H1 (cell line): ENCODE measurements at regions not wholly inside any gene's neighbourhood (a gene's known extent, or its start where the extent isn't known, plus 50 kb on each side); places are given as distances from the start of the nearest gene placed in this dataset.
A peak's percentile ranks its signal among the peaks of the same experiment; 100 is the strongest.

Source experiments
- CTCF ChIA-PET: fragments of 300-600 bp; sonication (Branson Sonifier 250); formaldehyde crosslinking; loops from one replicate; lab custom pipeline; 2021; ENCODE audit not compliant: partially characterized antibody; lab: Charles Lee
- POLR2A ChIA-PET: fragments of 300-600 bp; sonication (Branson Sonifier 250); formaldehyde crosslinking; loops from one replicate; lab custom pipeline; 2021; ENCODE audit warnings: inconsistent platforms; ENCODE audit not compliant: partially characterized antibody; lab: Charles Lee
- DNase-seq, 2 experiments: peaks; one replicate each; pipeline versions ENCODE4 v3.0.0 to v3.0.0-alpha.2; 2010 to 2022; ENCODE audit warnings: low spot score in 2 of 2, low read depth in 1 of 2, mixed read lengths in 1 of 2
- FAIRE-seq: peaks from 2 replicates; lab custom pipeline; 2011; peaks lifted over from hg19 to GRCh38; lab: Jason Lieb, UNC
- H2AFZ ChIP-seq: 2 replicates; pipeline ENCODE4 v1.8.1; 2012; ENCODE audit warnings: low read length, inconsistent platforms
- H2AK5ac ChIP-seq: 2 replicates; pipeline ENCODE4 v1.6.1; 2013; ENCODE audit warnings: low read depth, low read length
- H2BK120ac ChIP-seq: replicated peaks from 2 replicates; pipeline ENCODE3; 2013; ENCODE audit warnings: low read depth, low read length, inconsistent platforms
- H2BK12ac ChIP-seq: 2 replicates; pipeline ENCODE4 v1.6.1; 2013; ENCODE audit warnings: low read depth, low read length
- H2BK15ac ChIP-seq: 2 replicates; pipeline ENCODE4 v1.6.1; 2013; ENCODE audit warnings: low read length
- H2BK20ac ChIP-seq: 2 replicates; pipeline ENCODE4 v1.6.1; 2013; ENCODE audit warnings: low read length
- H2BK5ac ChIP-seq: 2 replicates; pipeline ENCODE4 v1.6.1; 2013; ENCODE audit warnings: low read depth, low read length
- H3K14ac ChIP-seq: 2 replicates; pipeline ENCODE4 v1.6.1; 2013; ENCODE audit warnings: inconsistent platforms; ENCODE audit not compliant: insufficient read length
- H3K18ac ChIP-seq: 2 replicates; pipeline ENCODE4 v1.6.1; 2013; ENCODE audit warnings: low read length; ENCODE audit errors: extremely low read depth
- H3K23ac ChIP-seq: 2 replicates; pipeline ENCODE4 v1.6.1; 2013; ENCODE audit warnings: inconsistent platforms; ENCODE audit not compliant: insufficient read length
- H3K23me2 ChIP-seq: 2 replicates; pipeline ENCODE4 v1.6.1; 2013; ENCODE audit warnings: low read depth, low read length
- H3K27ac ChIP-seq: 2 replicates; pipeline ENCODE4 v1.6.1; 2011; ENCODE audit warnings: low read depth, low read length, inconsistent platforms
- H3K27me3 ChIP-seq, 4 experiments: replicated peaks in 1 of 4; 1 replicate in 1 of 4; 2 replicates in 3 of 4; pipeline versions ENCODE4 v1.6.1 to v1.8.1; 2011 to 2013; ENCODE audit warnings: low read length in 3 of 4, mild to moderate bottlenecking in 3 of 4, inconsistent platforms in 2 of 4, mixed read lengths in 2 of 4, moderate library complexity in 1 of 4; ENCODE audit not compliant: control insufficient read depth in 3 of 4, insufficient read depth in 3 of 4; ENCODE audit errors: extremely low read depth in 1 of 4
- H3K36me3 ChIP-seq, 4 experiments: 2 replicates each; pipeline versions ENCODE4 v1.6.1 to v1.8.1; 2011 to 2013; ENCODE audit warnings: mild to moderate bottlenecking in 4 of 4, low read length in 3 of 4, moderate library complexity in 2 of 4, control low read depth in 1 of 4, inconsistent platforms in 1 of 4; ENCODE audit not compliant: insufficient read depth in 4 of 4, control insufficient read depth in 2 of 4
- H3K4ac ChIP-seq: replicated peaks from 2 replicates; pipeline ENCODE3; 2013; ENCODE audit warnings: low read length, low read depth, mixed read lengths, inconsistent platforms; ENCODE audit not compliant: insufficient read length
- H3K4me1 ChIP-seq, 4 experiments: replicated peaks in 1 of 4; 1 replicate in 1 of 4; 2 replicates in 3 of 4; pipeline versions ENCODE4 v1.6.1 to v1.8.1; 2011 to 2013; ENCODE audit warnings: low read length in 3 of 4, inconsistent platforms in 2 of 4, mixed read lengths in 1 of 4; ENCODE audit not compliant: insufficient read depth in 4 of 4, control insufficient read depth in 3 of 4
- H3K4me2 ChIP-seq, 2 experiments: 2 replicates each; pipeline versions ENCODE4 v1.6.1 to v1.8.1; 2011 to 2013; ENCODE audit warnings: low read depth in 2 of 2, low read length in 2 of 2, control low read depth in 1 of 2, inconsistent platforms in 1 of 2, mild to moderate bottlenecking in 1 of 2; ENCODE audit not compliant: insufficient read depth in 1 of 2
- H3K4me3 ChIP-seq, 4 experiments: fragments of 200-600, 300-600 bp in 1 of 4; sonication (generic), shearing (Covaris generic), sonication (Bioruptor Twin) in 1 of 4; 2 replicates each; pipeline versions ENCODE4 v1.5.1 to v1.8.1; 2011 to 2016; ENCODE audit warnings: low read length in 4 of 4, low read depth in 3 of 4, control low read depth in 2 of 4, inconsistent platforms in 2 of 4, mild to moderate bottlenecking in 2 of 4, mixed read lengths in 1 of 4, moderate library complexity in 1 of 4; ENCODE audit not compliant: insufficient read depth in 2 of 4; ENCODE audit errors: extremely low read depth in 1 of 4
- H3K56ac ChIP-seq: replicated peaks from 2 replicates; pipeline ENCODE3; 2013; ENCODE audit warnings: low read depth, mild to moderate bottlenecking, mixed read lengths, low read length, inconsistent platforms; ENCODE audit not compliant: insufficient read length
- H3K79me1 ChIP-seq: 2 replicates; pipeline ENCODE4 v1.6.1; 2013; ENCODE audit warnings: low read depth, low read length, control low read depth
- H3K79me2 ChIP-seq, 2 experiments: 2 replicates each; pipeline versions ENCODE4 v1.6.1 to v1.8.1; 2012 to 2013; ENCODE audit warnings: low read length in 2 of 2, mild to moderate bottlenecking in 2 of 2, inconsistent platforms in 1 of 2; ENCODE audit not compliant: insufficient read depth in 2 of 2, control insufficient read depth in 1 of 2
- H3K9ac ChIP-seq, 4 experiments: replicated peaks in 1 of 4; 1 replicate in 1 of 4; 2 replicates in 3 of 4; pipeline versions ENCODE4 v1.6.1 to v1.8.1; 2011 to 2013; ENCODE audit warnings: low read depth in 3 of 4, low read length in 3 of 4, control low read depth in 2 of 4, mild to moderate bottlenecking in 2 of 4, moderate library complexity in 2 of 4, inconsistent platforms in 1 of 4; ENCODE audit errors: extremely low read depth in 1 of 4
- H3K9me3 ChIP-seq, 2 experiments: 2 replicates each; pipeline versions ENCODE4 v1.6.1 to v1.8.1; 2012 to 2013; ENCODE audit warnings: mild to moderate bottlenecking in 2 of 2, moderate library complexity in 2 of 2, control low read depth in 1 of 2, inconsistent platforms in 1 of 2, low read depth in 1 of 2, low read length in 1 of 2, mixed read lengths in 1 of 2; ENCODE audit not compliant: insufficient read depth in 2 of 2
- H4K20me1 ChIP-seq, 2 experiments: replicated peaks in 1 of 2; 2 replicates each; pipeline versions ENCODE3 to v1.8.1; 2011 to 2013; ENCODE audit warnings: inconsistent platforms in 2 of 2, low read length in 2 of 2, mild to moderate bottlenecking in 1 of 2; ENCODE audit not compliant: insufficient read depth in 2 of 2, control insufficient read depth in 1 of 2
- H4K5ac ChIP-seq: 2 replicates; pipeline ENCODE4 v1.6.1; 2013; ENCODE audit warnings: low read length, low read depth, mixed read lengths, inconsistent platforms; ENCODE audit not compliant: insufficient read length
- H4K8ac ChIP-seq: 2 replicates; pipeline ENCODE4 v1.8.0; 2013; ENCODE audit warnings: mild to moderate bottlenecking, moderate library complexity, low read length, inconsistent platforms; ENCODE audit not compliant: insufficient read depth; ENCODE audit errors: extremely low read depth
- H4K91ac ChIP-seq: replicated peaks from 2 replicates; pipeline ENCODE3; 2013; ENCODE audit warnings: low read length, mixed read lengths, inconsistent platforms; ENCODE audit not compliant: insufficient read length
- ATF3 ChIP-seq: IDR thresholded peaks from 2 replicates; pipeline ENCODE4 v1.6.1; 2011; ENCODE audit warnings: low read depth, mild to moderate bottlenecking, low read length; ENCODE audit not compliant: insufficient read depth
- BCL11A ChIP-seq, 2 experiments: IDR thresholded peaks; one replicate each; pipeline ENCODE4 v1.6.1; 2011; ENCODE audit warnings: low read depth in 2 of 2, low read length in 2 of 2, mild to moderate bottlenecking in 2 of 2
- CBX8 ChIP-seq: fragments of 300-800, 300-1000 bp; sonication (generic); IDR thresholded peaks from 2 replicates; pipeline ENCODE4 v1.7.1; 2016; ENCODE audit warnings: low read depth, low read length, borderline replicate concordance
- CTBP2 ChIP-seq: IDR thresholded peaks from 2 replicates; pipeline ENCODE4 v1.7.0; 2011; ENCODE audit warnings: borderline replicate concordance, mild to moderate bottlenecking, moderate library complexity, mixed read lengths, low read length; ENCODE audit not compliant: insufficient read depth, insufficient read length
- EGR1 ChIP-seq: IDR thresholded peaks from 2 replicates; pipeline ENCODE4 v1.6.1; 2011; ENCODE audit warnings: low read depth, low read length, borderline replicate concordance
- JUND ChIP-seq: IDR thresholded peaks from 2 replicates; pipeline ENCODE4 v1.6.1; 2011; ENCODE audit warnings: mild to moderate bottlenecking, improper control_type of control experiment, low read length
- NANOG ChIP-seq: IDR thresholded peaks from 2 replicates; pipeline ENCODE4 v1.6.1; 2011; ENCODE audit warnings: low read length, low read depth, mild to moderate bottlenecking, inconsistent platforms; ENCODE audit not compliant: insufficient read depth, poor library complexity, severe bottlenecking
- RBBP5 ChIP-seq: IDR thresholded peaks from 2 replicates; pipeline ENCODE4 v1.7.1; 2012; ENCODE audit warnings: low read depth, mild to moderate bottlenecking, inconsistent platforms, low read length, moderate library complexity, borderline replicate concordance
- RNF2 ChIP-seq: fragments of 200-900, 300-1000 bp; sonication (generic); IDR thresholded peaks from 2 replicates; pipeline ENCODE4 v1.7.1; 2016; ENCODE audit warnings: borderline replicate concordance, low read depth, mild to moderate bottlenecking, antibody characterized with exemption, low read length; ENCODE audit not compliant: poor library complexity, severe bottlenecking; ENCODE audit errors: missing control alignments
- SIN3A ChIP-seq, 2 experiments: IDR thresholded peaks in 1 of 2; conservative IDR thresholded peaks in 1 of 2; 2 replicates each; pipeline ENCODE4 v1.6.1; 2011 to 2012; ENCODE audit warnings: low read length in 2 of 2, improper control_type of control experiment in 1 of 2, low read depth in 1 of 2, mild to moderate bottlenecking in 1 of 2
- TAF1 ChIP-seq: IDR thresholded peaks from 2 replicates; pipeline ENCODE4 v1.6.1; 2011; ENCODE audit warnings: mild to moderate bottlenecking, low read depth, low read length
- TBP ChIP-seq: IDR thresholded peaks from 2 replicates; pipeline ENCODE4 v1.6.1; 2011; ENCODE audit warnings: low read depth, low read length, improper control_type of control experiment
- TCF12 ChIP-seq: IDR thresholded peaks from 2 replicates; pipeline ENCODE4 v1.6.1; 2011; ENCODE audit warnings: low read depth, mild to moderate bottlenecking, low read length
- WGBS, 2 experiments: shearing (Covaris generic) in 1 of 2; methylation state at CpG; one replicate each; pipeline versions ENCODE4 v1.1.6 to v1.1.7; 2013 to 2015; ENCODE audit warnings: low lambda C conversion rate in 2 of 2, mixed read lengths in 2 of 2, inconsistent platforms in 1 of 2, low coverage in 1 of 2, missing lambda C conversion rate in 1 of 2; ENCODE audit not compliant: insufficient replicate concordance in 2 of 2, insufficient coverage in 1 of 2, insufficient read length in 1 of 2; ENCODE audit errors: extremely low coverage in 1 of 2, missing lambda C conversion rate in 1 of 2; 5-methylcytosine and 5-hydroxymethylcytosine counted together

GRCh38 chr12:4161718-4162117 lies 111.8 kb upstream of the CCND2 start:
- Histone ChIP-seq H2AFZ (no peak overlapping the region), H2BK5ac (no peak overlapping the region), H3K14ac (no peak overlapping the region), H3K27ac (no peak overlapping the region), H2BK12ac (no peak overlapping the region), H2BK120ac (no peak overlapping the region), H4K5ac (no peak overlapping the region), H3K9me3 (no peaks in the 10 kb centered on the region), H4K20me1 (no peaks in the 10 kb centered on the region), H3K23ac (no peak overlapping the region), H3K36me3 (no peaks in the 10 kb centered on the region), H3K23me2 (peaks cover 11% of the 10 kb centered on the region; the same call in 1 of the 2 replicates), H2AK5ac (no peak overlapping the region), H4K91ac (no peak overlapping the region)
- 65% methylated on average over 3 of the region's 3 CpGs; no CpG with 5 or more reads in 1 of the 2 experiments for WGBS, 2 experiments
- peak; percentile 7 for FAIRE-seq
- TF ChIP-seq CTBP2 (no peak), TBP (no peak), TAF1 (no peak), EGR1 (no peak), SIN3A (conservative IDR thresholded peaks at IDR 0.05 in 1 of 2, IDR thresholded peaks at IDR 0.05 in 1 of 2; ENCODE audit: low read depth in 1 of 2, low read length in 2 of 2) (no peak), ATF3 (no peak), TCF12 (no peak), JUND (no peak), BCL11A (IDR thresholded peaks at IDR 0.05; ENCODE audit: low read depth in 2 of 2, low read length in 2 of 2) (no peak), CBX8 (no peak), RNF2 (no peak), RBBP5 (no peak), NANOG (no peak)
- TF ChIP-seq, all 59 proteins: peak for 0
- H3K4me3 ChIP-seq: no peak overlapping the region
- H3K18ac ChIP-seq: no peak overlapping the region
- H3K56ac ChIP-seq: no peak overlapping the region
- POLR2A ChIA-PET: interaction anchor here (0.9 to 1.4 kb wide), 2 partner anchors 66 to 125 kb away, joined by 3 read pairs; no protein-coding TSS in a partner anchor
- H3K79me1 ChIP-seq: no peaks in the 10 kb centered on the region
- no peak overlapping the region for H2BK20ac ChIP-seq
- CTCF ChIA-PET: interaction anchor here (1.2 kb wide), 1 partner anchor 110 kb away, joined by 3 read pairs; no protein-coding TSS in a partner anchor
- peaks cover 4 to 15% (median 10%) of the 10 kb centered on the region in 4 experiments for H3K4me1 ChIP-seq
- DNase-seq: no peak
- H3K9ac ChIP-seq: no peak overlapping the region; a peak in 1 of 7 replicates
- H2BK15ac ChIP-seq: no peak overlapping the region
- H3K4me2 ChIP-seq: no peak overlapping the region
- peaks cover 0 to 7% (median 5%) of the 10 kb centered on the region in 4 experiments; a peak in 4 of 7 replicates for H3K27me3 ChIP-seq
- H3K79me2 ChIP-seq: no peaks in the 10 kb centered on the region
- H3K4ac ChIP-seq: no peak overlapping the region
- no peak overlapping the region for H4K8ac ChIP-seq
